HepG2 (cell line): ENCODE measurements at regions not wholly inside any gene's neighbourhood (a gene's known extent, or its start where the extent isn't known, plus 50 kb on each side); places are given as distances from the start of the nearest gene placed in this dataset.

Experiments used
- BHLHE40 ChIP-seq: IDR thresholded peaks from 2 replicates; pipeline ENCODE4 v1.6.1; 2011; ENCODE audit warnings: low read length, improper control_type of control experiment
- ETV6 ChIP-seq: sonication (generic); formaldehyde crosslinking; conservative IDR thresholded peaks from 2 replicates; pipeline ENCODE4 v1.4.0; 2020; ENCODE audit warnings: missing genetic modification reagents
- PHF21A ChIP-seq: sonication (generic); formaldehyde crosslinking; IDR thresholded peaks from 2 replicates; pipeline ENCODE4 v1.5.0; 2020; ENCODE audit warnings: mild to moderate bottlenecking, missing genetic modification reagents
- POLR2A ChIP-seq, 2 experiments: IDR thresholded peaks; 2 replicates each; pipeline ENCODE4 v1.6.1; 2011; ENCODE audit warnings: low read depth in 2 of 2, low read length in 2 of 2, mild to moderate bottlenecking in 1 of 2, moderate library complexity in 1 of 2; ENCODE audit not compliant: insufficient read depth in 1 of 2
- POLR2AphosphoS5 ChIP-seq: IDR thresholded peaks from 2 replicates; pipeline ENCODE4 v1.6.1; 2012; ENCODE audit warnings: low read depth, low read length
- RXRB ChIP-seq: IDR thresholded peaks from 2 replicates; pipeline ENCODE4 v1.6.1; 2016; ENCODE audit warnings: borderline replicate concordance, missing genetic modification reagents, missing compliant biosample characterization
- ZFP36 ChIP-seq: fragments of 150-350 bp; IDR thresholded peaks from 2 replicates; pipeline ENCODE4 v1.6.1; 2018; ENCODE audit warnings: borderline replicate concordance, low read length, low read depth; ENCODE audit not compliant: partially characterized antibody

DNA sequence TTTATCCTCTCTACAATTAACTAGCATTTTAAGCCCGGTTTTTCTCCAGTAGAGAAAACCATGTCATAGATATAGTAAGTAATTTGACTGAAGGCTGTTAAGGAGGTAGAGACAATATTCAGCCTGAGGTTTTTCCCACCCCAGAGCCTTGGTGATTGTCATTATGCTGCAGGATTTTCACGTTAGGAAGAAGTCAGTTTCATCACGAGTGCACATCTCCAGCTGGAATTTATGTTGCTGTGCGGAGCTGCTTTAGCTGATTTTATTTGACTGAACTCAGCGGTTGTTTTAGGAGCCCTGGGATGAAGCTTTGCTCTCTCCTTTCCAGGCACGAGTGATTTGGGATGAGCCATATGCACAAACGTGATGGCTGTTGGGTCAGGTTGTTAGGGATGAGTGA is 271.3 kb upstream of the RGMA start:
- TF ChIP-seq RXRB (CRISPR knock-in tag), result no peak
- no peak for TF ChIP-seq ZFP36
- TF ChIP-seq PHF21A (CRISPR knock-in tag), result no peak
- TF ChIP-seq BHLHE40, result no peak
- TF ChIP-seq POLR2AphosphoS5, result no peak
- no peak for TF ChIP-seq POLR2A (IDR thresholded peaks at IDR 0.05; ENCODE audit: insufficient read depth in 1 of 2, low read depth in 2 of 2, low read length in 2 of 2)
- TF ChIP-seq ETV6 (CRISPR knock-in tag), result no peak
